Osteocyte (in vitro differentiated cells): ENCODE measurements at regions not wholly inside any gene's neighbourhood (a gene's known extent, or its start where the extent isn't known, plus 50 kb on each side); places are given as distances from the start of the nearest gene placed in this dataset. TPM values are rescaled to one million over a fixed set of nuclear protein-coding genes. Genes with fewer than 3 reads are reported as not detected.
"Not testable (repeated sequence)": the region's sequence is repeated elsewhere in the genome, so short reads cannot be mapped to it uniquely, and the experiment has no call there.

Source experiments
- DNase-seq: peaks from one replicate; pipeline ENCODE4 v3.0.0; 2021; ENCODE audit warnings: mixed read lengths; ENCODE audit not compliant: unreplicated experiment; ENCODE audit errors: extremely low spot score
- H3K27ac Mint-ChIP-seq: one replicate; pipeline ENCODE4 v1.8.0; 2021; ENCODE audit warnings: mild to moderate bottlenecking, mixed read lengths; ENCODE audit not compliant: unreplicated experiment
- H3K27me3 Mint-ChIP-seq: one replicate; pipeline ENCODE4 v1.8.0; 2021; ENCODE audit warnings: mixed read lengths; ENCODE audit not compliant: unreplicated experiment
- H3K36me3 Mint-ChIP-seq: one replicate; pipeline ENCODE4 v1.8.0; 2021; ENCODE audit warnings: mixed read lengths; ENCODE audit not compliant: unreplicated experiment
- H3K4me1 Mint-ChIP-seq: one replicate; pipeline ENCODE4 v1.8.0; 2021; ENCODE audit warnings: mixed read lengths; ENCODE audit not compliant: unreplicated experiment
- H3K4me3 Mint-ChIP-seq: one replicate; pipeline ENCODE4 v1.8.0; 2021; ENCODE audit warnings: mild to moderate bottlenecking, moderate library complexity, mixed read lengths; ENCODE audit not compliant: unreplicated experiment
- H3K9me3 Mint-ChIP-seq: one replicate; pipeline ENCODE4 v1.8.0; 2021; ENCODE audit warnings: mixed read lengths; ENCODE audit not compliant: unreplicated experiment
- microRNA-seq: library from miRNA; unstranded; fragments of <30 nt; microRNA quantifications from one replicate; pipeline ENCODE4 v1.1.0, GENCODE V29; 2020; ENCODE audit not compliant: unreplicated experiment
- TF ChIP-seq, protein P1 (sequence below): fragments of 200-600 bp; sonication (generic); IDR thresholded peaks from 2 replicates; pipeline ENCODE4 v1.5.0; 2021; ENCODE audit warnings: antibody characterized with exemption, mild to moderate bottlenecking, moderate library complexity

DNA sequence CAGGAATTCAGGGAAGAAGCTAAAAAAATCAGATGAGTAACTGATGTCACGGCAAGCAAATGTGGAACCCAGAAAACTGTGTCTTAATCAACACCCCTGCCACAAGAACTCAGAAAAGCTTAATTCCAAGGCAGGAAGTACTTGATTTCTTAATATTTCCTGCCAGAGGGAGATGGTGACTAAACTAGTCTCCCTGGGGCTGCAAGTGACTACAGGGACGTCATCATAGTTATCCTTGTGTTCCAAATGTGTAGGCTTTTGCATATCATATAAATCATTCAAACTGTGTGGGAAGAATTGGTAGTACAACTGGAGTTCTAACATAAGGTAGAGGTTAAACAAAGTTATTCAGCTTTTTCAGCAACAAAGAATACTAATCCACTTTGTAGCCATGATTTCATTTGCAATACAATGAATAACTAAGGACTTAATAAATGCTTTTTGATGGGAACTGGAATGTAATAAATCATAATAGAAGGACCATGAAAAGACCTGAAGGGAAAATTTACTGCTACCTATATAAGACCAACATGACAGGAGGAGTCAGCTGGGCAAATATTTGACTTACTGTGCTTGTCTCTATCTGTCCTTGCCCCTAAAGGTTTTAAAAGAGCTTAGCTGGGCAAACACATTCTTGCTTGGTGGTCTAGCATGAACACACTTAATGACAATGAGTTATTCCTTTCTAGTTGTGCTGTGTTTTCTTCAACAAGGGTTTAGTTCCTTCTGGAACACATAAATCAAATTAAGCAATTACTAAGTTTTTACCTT is 76.0 kb upstream of the NECTIN3 start:
- peaks cover 2% of the 10 kb centered on the region for H3K9me3 Mint-ChIP-seq
- no peak overlapping the region for H3K4me3 Mint-ChIP-seq
- no peak for DNase-seq
- TF ChIP-seq, protein P1, sequence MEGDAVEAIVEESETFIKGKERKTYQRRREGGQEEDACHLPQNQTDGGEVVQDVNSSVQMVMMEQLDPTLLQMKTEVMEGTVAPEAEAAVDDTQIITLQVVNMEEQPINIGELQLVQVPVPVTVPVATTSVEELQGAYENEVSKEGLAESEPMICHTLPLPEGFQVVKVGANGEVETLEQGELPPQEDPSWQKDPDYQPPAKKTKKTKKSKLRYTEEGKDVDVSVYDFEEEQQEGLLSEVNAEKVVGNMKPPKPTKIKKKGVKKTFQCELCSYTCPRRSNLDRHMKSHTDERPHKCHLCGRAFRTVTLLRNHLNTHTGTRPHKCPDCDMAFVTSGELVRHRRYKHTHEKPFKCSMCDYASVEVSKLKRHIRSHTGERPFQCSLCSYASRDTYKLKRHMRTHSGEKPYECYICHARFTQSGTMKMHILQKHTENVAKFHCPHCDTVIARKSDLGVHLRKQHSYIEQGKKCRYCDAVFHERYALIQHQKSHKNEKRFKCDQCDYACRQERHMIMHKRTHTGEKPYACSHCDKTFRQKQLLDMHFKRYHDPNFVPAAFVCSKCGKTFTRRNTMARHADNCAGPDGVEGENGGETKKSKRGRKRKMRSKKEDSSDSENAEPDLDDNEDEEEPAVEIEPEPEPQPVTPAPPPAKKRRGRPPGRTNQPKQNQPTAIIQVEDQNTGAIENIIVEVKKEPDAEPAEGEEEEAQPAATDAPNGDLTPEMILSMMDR: no peak
- H3K27me3 Mint-ChIP-seq: no peaks in the 10 kb centered on the region
- peaks cover 2% of the 10 kb centered on the region for H3K36me3 Mint-ChIP-seq
- peaks cover 9% of the 10 kb centered on the region for H3K4me1 Mint-ChIP-seq
- peak overlapping the region; percentile 10 for H3K27ac Mint-ChIP-seq

DNA sequence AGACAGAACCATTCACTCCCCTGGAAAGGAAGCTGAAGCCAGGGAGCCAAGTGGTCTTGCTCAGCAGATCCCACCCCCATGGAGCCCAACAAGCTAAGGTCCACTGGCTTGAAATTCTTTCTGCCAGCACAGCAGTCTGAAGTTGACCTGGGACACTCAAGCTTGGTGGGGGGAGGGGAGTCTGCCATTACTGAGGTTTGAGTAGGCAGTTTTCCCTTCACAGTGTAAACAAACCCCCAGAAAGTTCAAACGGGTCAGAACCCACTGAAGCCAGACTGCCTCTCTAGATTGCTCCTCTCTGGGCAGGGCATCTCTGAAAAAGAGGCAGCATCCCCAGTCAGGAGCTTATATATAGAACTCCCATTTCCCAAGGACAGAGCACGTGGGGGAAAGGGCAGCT is 72.8 kb upstream of the NECTIN3 start:
- H3K4me1 Mint-ChIP-seq, H3K27ac Mint-ChIP-seq, H3K4me3 Mint-ChIP-seq, DNase-seq, H3K27me3 Mint-ChIP-seq, H3K36me3 Mint-ChIP-seq: not testable (repeated sequence)
- H3K9me3 Mint-ChIP-seq: peaks cover 24% of the 10 kb centered on the region

DNA sequence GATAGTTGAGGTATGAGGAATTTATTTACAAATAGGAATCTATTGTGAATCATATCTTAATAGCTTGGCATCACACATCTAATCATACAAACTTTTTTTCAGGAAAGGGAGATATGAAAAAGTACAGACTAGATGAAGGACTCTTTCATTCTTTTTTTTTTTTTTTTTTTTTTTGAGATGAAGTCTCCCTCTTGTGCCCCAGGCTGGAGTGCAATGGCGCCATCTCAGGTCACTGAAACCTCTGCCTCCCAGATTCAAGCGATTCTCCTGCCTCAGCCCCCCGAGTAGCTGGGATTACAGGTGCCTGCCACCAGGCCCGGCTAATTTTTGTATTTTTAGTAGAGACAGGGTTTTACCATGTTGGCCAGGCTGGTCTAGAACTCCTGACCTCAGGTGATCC is 65.1 kb upstream of the NECTIN3 start:
- H3K9me3 Mint-ChIP-seq: peaks cover 16% of the 10 kb centered on the region
- not testable (repeated sequence) for H3K27ac Mint-ChIP-seq, DNase-seq, H3K4me1 Mint-ChIP-seq, H3K27me3 Mint-ChIP-seq, H3K36me3 Mint-ChIP-seq, H3K4me3 Mint-ChIP-seq

DNA sequence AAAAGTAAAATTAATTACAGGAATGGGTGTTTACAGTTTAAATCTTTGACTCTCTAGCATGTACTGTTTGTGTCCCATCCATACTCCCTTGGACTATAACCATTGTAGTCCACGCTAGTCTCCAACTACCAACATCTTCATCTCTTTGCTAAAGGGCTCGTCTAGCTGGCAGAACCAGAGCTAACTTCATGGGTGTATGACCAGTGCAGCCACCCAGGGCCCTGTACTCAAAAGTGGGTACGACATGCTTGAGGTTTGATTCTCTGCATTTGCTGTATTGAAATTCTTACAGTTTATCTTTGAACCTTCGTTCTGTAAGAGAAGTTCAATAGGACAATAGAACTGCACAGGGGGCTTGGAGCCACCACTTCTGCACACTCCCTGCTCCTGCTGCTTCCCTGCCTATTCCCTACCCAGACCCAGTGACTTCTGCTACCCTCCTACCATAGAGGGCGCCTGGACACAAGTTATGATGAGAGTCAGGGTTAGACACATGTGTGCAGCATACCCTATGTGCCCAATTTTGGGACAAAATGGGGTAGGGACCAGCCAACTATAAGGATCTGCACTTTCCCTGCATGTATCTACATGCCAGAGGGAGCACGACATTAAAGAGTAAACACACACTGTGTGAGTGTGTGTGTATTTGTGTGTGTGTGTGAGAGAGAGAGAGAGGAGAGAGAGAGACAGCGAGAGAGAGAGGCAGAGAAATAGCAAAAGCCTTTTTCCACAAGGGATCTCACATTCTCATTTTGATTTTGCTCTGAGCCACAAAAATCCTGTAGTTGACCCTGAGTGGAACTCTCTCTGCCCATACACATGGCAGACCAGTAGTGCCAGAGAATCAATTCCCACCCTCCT is 59.0 kb upstream of the NECTIN3 start:
- no peak for DNase-seq
- Mint-ChIP-seq H3K36me3 (no peaks in the 10 kb centered on the region), H3K27me3 (no peaks in the 10 kb centered on the region), H3K9me3 (no peaks in the 10 kb centered on the region), H3K4me3 (no peak overlapping the region), H3K4me1 (no peaks in the 10 kb centered on the region), H3K27ac (no peak overlapping the region)
- TF ChIP-seq, protein P1: peak; percentile 15

Small RNA genes in the stretch of these regions (microRNA-seq; reads per million reads assigned to microRNA genes)
- not detected for gene MIR4445
